Keratinocyte (primary cell): ENCODE measurements at regions not wholly inside any gene's neighbourhood (a gene's known extent, or its start where the extent isn't known, plus 50 kb on each side); places are given as distances from the start of the nearest gene placed in this dataset.

Experiments
- DNase-seq: peaks from one replicate; pipeline ENCODE4 v3.0.0-alpha.2; 2011; ENCODE audit warnings: low read depth, missing footprints, low spot score
- FAIRE-seq: peaks from 2 replicates; lab custom pipeline; 2011; peaks lifted over from hg19 to GRCh38; lab: Jason Lieb, UNC
- H2AFZ ChIP-seq: 2 replicates; pipeline ENCODE4 v1.6.0; 2012; ENCODE audit warnings: low read length, control low read depth, inconsistent platforms; ENCODE audit not compliant: control insufficient read depth
- H3K27ac ChIP-seq: 2 replicates; pipeline ENCODE4 v1.5.1; 2011; ENCODE audit warnings: low read length; ENCODE audit not compliant: control insufficient read depth, insufficient read depth
- H3K27me3 ChIP-seq: 3 replicates; pipeline ENCODE4 v1.6.0; 2011; ENCODE audit warnings: low read length; ENCODE audit not compliant: control insufficient read depth, insufficient read depth; ENCODE audit errors: extremely low read depth
- H3K36me3 ChIP-seq, 2 experiments: 2 replicates in 1 of 2; 3 replicates in 1 of 2; pipeline ENCODE4 v1.5.1; 2011; ENCODE audit warnings: low read length in 2 of 2, mild to moderate bottlenecking in 1 of 2; ENCODE audit not compliant: control insufficient read depth in 2 of 2, insufficient read depth in 2 of 2; ENCODE audit errors: extremely low read depth in 1 of 2
- H3K4me1 ChIP-seq: 3 replicates; pipeline ENCODE4 v1.5.1; 2011; ENCODE audit warnings: low read length; ENCODE audit not compliant: control insufficient read depth, insufficient read depth; ENCODE audit errors: extremely low read depth
- H3K4me2 ChIP-seq: 3 replicates; pipeline ENCODE4 v1.6.0; 2011; ENCODE audit warnings: low read depth, low read length; ENCODE audit not compliant: control insufficient read depth, insufficient read depth; ENCODE audit errors: extremely low read depth
- H3K4me3 ChIP-seq, 3 experiments: fragments of 200-600 bp in 1 of 3; sonication (generic) in 1 of 3; 2 replicates in 2 of 3; 3 replicates in 1 of 3; pipeline ENCODE4 v1.5.1; 2011 to 2016; ENCODE audit warnings: low read length in 3 of 3, mild to moderate bottlenecking in 3 of 3, control low read depth in 2 of 3, inconsistent platforms in 1 of 3, low read depth in 1 of 3, mixed read lengths in 1 of 3, mixed run types in 1 of 3, moderate library complexity in 1 of 3; ENCODE audit not compliant: control insufficient read depth in 2 of 3, insufficient read depth in 2 of 3; ENCODE audit errors: extremely low read depth in 1 of 3
- H3K79me2 ChIP-seq: 2 replicates; pipeline ENCODE4 v1.6.0; 2012; ENCODE audit warnings: low read length; ENCODE audit not compliant: control insufficient read depth, insufficient read depth
- H3K9ac ChIP-seq: 3 replicates; pipeline ENCODE4 v1.6.0; 2011; ENCODE audit warnings: low read length; ENCODE audit not compliant: control insufficient read depth, insufficient read depth; ENCODE audit errors: extremely low read depth
- H3K9me1 ChIP-seq: 3 replicates; pipeline ENCODE4 v1.6.0; 2011; ENCODE audit warnings: low read length; ENCODE audit not compliant: control insufficient read depth, insufficient read depth; ENCODE audit errors: extremely low read depth
- H3K9me3 ChIP-seq: 2 replicates; pipeline ENCODE4 v1.5.1; 2012; ENCODE audit warnings: low read depth, low read length; ENCODE audit not compliant: control insufficient read depth
- H4K20me1 ChIP-seq: 3 replicates; pipeline ENCODE4 v1.6.0; 2011; ENCODE audit warnings: low read length; ENCODE audit not compliant: control insufficient read depth, insufficient read depth; ENCODE audit errors: extremely low read depth
- CTCF ChIP-seq, 3 experiments: IDR thresholded peaks in 1 of 3; conservative IDR thresholded peaks in 1 of 3; optimal IDR thresholded peaks in 1 of 3; 2 replicates in 2 of 3; 3 replicates in 1 of 3; pipeline versions ENCODE3 to v1.5.1; 2011; ENCODE audit warnings: low read length in 3 of 3, mild to moderate bottlenecking in 3 of 3, moderate library complexity in 2 of 3, control low read depth in 1 of 3, inconsistent platforms in 1 of 3; ENCODE audit not compliant: insufficient read depth in 2 of 3; ENCODE audit errors: extremely low read depth in 1 of 3
- EZH2 ChIP-seq: IDR thresholded peaks from one replicate; pipeline ENCODE4 v1.6.1; 2012; ENCODE audit warnings: inconsistent platforms, mild to moderate bottlenecking, low read length, moderate library complexity
- dilution Hi-C: fragments of 300-500 bp; cut with MboI; formaldehyde crosslinking; loops from one replicate; pipeline ENCODE4 v1.7.0; 2020; ENCODE audit warnings: low sequenced_read_pairs; ENCODE audit not compliant: extremely low pct_ligation_motif_present

- H3K4me1 ChIP-seq: peaks cover 21% of the 10 kb centered on the region
- no peaks in the 10 kb centered on the region for H3K9me1 ChIP-seq
- TF ChIP-seq EZH2 (no peak), CTCF (optimal IDR thresholded peaks at IDR 0.05 in 1 of 3, IDR thresholded peaks at IDR 0.05 in 1 of 3, conservative IDR thresholded peaks at IDR 0.05 in 1 of 3; ENCODE audit: extremely low read depth in 1 of 3, insufficient read depth in 2 of 3, low read length in 3 of 3) (no peak)
- H3K9ac ChIP-seq: no peak overlapping the region
- H3K4me2 ChIP-seq: no peak overlapping the region
- DNase-seq (no peak), FAIRE-seq (no peak)
- dilution Hi-C loops: no loop called here
- H2AFZ ChIP-seq: no peak overlapping the region
- no peaks in the 10 kb centered on the region for H4K20me1 ChIP-seq
- no peak overlapping the region for H3K4me3 ChIP-seq
- H3K27ac ChIP-seq: no peak overlapping the region
- H3K79me2 ChIP-seq: no peaks in the 10 kb centered on the region
- H3K27me3 ChIP-seq: no peaks in the 10 kb centered on the region
- H3K36me3 ChIP-seq: no peaks in the 10 kb centered on the region
- H3K9me3 ChIP-seq: no peaks in the 10 kb centered on the region
These were observed 155.6 kb upstream of the DPH6 start for GRCh38 chr15:35701402-35702046.

- Histone ChIP-seq H3K9ac (no peak overlapping the region), H3K4me1 (peaks cover 7% of the 10 kb centered on the region), H2AFZ (peak overlapping the region; percentile 72), H3K4me2 (peak overlapping the region; percentile 17), H3K36me3 (no peaks in the 10 kb centered on the region), H3K79me2 (no peaks in the 10 kb centered on the region), H3K27ac (no peak overlapping the region), H4K20me1 (no peaks in the 10 kb centered on the region), H3K9me3 (no peaks in the 10 kb centered on the region), H3K4me3 (no peak overlapping the region), H3K9me1 (no peaks in the 10 kb centered on the region), H3K27me3 (no peaks in the 10 kb centered on the region)
- TF ChIP-seq EZH2 (no peak), CTCF (optimal IDR thresholded peaks at IDR 0.05 in 1 of 3, IDR thresholded peaks at IDR 0.05 in 1 of 3, conservative IDR thresholded peaks at IDR 0.05 in 1 of 3; ENCODE audit: extremely low read depth in 1 of 3, insufficient read depth in 2 of 3, low read length in 3 of 3) (no peak)
- DNase-seq: no peak
- dilution Hi-C loops: no loop called here
- peak; percentile 13 for FAIRE-seq
These were observed 157.1 kb upstream of the DPH6 start for GRCh38 chr15:35702946-35703495.
